Hindlimb muscle (tissue), 1 donor: ENCODE measurements at regions not wholly inside any gene's neighbourhood (a gene's known extent, or its start where the extent isn't known, plus 50 kb on each side); places are given as distances from the start of the nearest gene placed in this dataset.

Experiments used
- DNase-seq: peaks from one replicate; pipeline ENCODE4 v3.0.0-alpha.2; 2013

DNA sequence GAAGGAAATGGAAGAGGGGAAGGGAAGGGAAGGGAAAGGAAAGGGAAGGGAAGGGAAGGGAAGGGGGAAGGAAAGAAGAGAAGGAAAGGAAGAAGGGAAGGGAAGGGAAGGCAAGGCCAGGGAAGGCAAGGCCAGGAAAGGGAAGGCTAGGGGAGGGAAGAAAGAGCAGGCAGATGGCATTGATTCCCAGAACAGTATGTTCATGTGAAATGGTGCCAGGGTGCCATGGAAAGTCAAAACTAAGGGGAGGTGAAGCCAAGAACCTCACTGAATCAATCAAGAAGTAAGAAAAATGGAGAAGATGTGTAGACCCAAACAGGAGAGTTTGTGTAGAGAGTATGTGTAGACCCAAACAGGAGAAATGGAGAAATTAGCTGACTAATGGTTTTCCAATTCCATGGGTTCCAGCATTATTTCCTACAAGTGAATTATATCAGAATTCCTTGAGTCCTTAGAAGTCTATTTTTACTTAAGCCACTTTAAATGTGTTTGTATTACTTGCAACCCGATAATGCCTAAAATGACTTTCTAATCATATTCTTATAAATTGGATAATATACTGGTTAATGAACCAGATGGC lies 367.6 kb downstream of the TXNL1 start:
- DNase-seq = no peak

DNA sequence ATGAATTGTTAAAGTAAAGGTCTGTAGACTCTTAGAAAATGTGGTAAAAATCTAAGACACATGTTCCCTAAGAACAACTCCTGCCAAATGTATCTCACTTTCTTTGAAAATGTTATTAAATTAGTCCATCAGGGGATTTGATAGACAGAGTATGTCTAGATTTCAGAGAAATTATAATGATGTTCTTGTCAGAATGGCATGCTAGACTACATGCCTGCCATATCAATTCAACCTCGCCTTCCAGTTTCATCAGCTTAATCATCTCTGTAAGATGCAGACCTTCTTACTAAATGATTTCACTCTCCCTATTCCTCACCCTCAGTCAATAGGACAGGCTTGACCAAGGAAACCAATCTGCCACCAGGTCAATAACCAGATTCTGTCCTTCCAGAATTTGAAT lies 368.4 kb downstream of the TXNL1 start:
- no peak for DNase-seq

DNA sequence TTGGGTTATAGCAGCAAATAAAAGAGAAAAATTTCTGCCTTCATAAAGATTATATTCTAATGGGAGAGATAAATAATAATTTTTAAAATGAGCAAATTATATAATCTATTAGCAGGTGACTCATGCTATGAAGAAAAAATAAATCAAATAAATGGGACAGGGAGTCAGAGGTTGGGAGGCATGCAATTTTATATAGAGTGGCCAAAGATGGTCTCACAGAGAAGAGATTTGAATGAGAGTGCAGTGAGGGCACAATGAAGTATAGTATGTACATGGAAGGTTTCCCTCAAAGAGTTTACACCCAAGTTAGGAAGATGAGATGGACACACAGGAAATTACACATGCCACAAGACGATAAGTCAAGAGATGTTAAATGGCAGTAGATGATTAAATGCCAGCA lies 369.4 kb downstream of the TXNL1 start:
- DNase-seq = no peak

DNA sequence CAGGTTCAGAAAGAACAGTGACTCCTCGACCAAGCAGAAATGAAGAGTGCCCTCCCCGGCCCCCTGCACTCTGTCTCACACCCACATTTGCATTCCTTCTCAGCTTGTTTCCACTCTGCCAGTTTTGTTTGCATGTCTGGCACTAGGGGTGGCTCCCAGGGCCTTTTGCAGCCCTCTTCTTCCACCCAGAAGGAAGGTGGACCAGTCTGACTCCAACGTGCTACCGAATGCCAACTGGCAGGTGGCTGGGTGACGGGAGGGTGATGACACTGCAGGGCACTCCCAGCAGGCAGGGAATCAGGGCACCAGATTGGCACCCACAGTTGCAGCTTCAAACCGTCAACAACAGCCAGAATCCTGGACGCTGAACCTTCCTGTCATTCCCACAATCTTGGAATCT lies 371.1 kb downstream of the TXNL1 start:
- DNase-seq = no peak

DNA sequence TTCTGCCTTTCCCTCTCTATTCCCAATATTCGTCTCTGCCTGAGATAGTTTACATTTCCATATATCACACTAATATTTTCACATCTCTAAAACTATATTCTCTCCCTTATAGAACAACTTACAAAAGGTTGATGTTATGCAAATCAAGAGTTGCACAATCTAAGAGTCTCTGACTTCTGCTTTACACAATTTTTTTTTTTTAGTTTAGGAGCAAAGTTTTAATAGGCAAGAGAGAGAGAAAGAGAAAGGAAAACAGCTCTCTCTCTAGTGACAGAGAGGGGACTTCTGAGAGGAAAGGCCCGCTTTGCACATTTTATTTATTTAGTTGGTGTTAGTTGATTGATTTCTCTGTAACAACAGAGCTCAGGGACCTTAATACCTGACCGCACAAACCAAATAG lies 380.2 kb downstream of the TXNL1 start:
- no peak for DNase-seq

DNA sequence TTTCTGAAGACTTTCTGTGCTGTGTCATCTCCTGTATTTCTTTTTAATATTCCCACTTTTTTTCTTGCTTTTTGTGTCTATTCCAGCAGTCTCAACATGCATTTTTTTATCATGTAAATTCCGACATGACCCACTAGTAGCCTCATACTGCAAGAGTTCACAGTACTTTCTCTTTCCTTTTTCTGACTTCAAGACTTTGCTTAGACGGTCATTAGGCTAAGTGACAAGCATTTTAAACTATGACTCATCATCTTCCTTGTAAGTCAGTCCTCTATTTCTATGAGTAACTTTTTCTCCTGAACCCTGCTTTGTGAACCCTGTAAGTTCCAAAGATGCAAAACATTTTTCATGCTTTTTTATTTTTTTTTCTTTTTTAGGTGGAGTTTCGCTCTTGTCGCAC lies 381.2 kb downstream of the TXNL1 start:
- DNase-seq = no peak

DNA sequence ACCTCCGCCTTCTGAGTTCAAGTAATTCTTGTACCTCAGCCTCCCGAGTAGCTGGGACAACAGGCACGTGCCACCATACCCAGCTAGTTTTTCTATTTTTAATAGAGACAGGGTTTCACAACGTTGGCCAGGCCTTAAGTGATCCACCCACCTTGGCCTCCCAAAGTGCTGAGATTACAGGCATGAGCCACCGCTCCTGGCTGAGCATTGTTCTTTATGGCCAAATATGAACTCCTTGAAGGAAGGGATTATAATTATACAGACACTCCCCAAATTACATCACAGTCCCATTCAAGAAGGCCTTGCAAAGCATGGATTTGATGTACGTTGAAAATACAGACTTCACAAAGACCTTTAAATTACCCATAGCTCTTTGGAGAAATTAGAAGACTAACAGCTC lies 381.7 kb downstream of the TXNL1 start:
- DNase-seq = no peak

DNA sequence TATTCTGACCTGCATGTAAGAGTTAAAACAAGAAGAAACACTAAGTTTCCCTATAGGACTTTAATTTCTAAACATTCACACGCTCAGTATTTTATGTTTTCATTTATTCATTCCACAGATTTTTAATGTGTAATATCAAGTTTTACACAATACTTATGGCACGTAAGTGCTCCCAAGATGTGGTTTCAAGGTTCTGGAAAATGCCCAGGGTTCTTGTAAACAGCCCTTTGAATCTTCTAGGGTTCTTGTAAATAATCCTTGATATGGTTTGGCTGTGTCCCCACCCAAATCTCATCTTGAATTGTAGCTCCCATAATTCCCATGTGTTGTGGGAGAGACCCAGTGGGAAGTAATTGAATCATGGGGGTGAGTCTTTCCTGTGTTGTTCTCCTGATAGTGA lies 383.0 kb downstream of the TXNL1 start:
- no peak for DNase-seq

DNA sequence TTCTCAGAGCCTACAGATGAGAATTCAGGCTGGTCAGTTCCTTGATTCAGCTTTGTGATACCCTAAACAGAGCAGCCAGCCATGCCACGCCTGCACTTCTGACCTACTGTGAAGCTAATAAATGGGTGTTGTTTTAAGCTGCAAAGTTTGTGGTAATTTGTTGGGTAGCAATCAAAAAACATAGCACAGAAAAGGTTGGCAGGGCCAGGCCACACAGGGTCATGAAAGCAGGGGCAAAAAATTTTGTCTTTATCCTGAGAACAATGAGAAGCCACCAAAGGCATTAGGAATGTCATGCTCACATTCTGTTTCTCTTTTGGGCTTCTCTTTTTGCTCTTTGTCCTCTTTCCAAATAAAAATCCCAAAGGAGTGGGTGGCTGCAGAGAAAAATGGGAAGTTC lies 385.9 kb downstream of the TXNL1 start:
- DNase-seq = no peak

DNA sequence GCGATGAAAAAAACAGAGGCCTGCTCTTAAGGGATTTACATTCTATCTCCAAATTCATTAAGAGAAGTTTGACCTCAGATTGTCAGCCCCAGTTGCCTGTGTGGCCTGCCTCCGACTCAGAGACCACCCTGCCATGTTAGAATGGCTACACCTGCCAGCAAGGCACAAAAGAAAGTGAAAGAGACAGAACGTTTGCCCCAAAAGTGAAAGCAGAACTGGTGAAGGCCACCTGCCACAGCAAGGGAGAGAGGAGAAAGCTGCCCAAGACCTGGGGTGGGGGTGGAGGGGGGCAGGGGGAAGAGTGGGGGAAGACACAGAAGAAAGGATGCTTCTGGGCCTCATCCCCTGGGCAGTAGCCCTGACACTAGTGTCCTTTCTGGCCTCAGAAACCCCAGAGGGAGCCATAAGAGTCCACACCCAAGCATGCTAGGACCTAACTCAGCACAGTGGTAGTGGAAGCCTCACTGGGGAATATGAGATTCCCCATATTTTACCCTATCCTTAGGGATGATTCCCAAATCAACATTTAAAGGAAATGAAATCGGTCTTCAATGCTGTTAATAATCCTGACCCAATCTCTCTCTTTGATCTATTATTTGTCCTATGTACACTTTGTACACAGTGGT lies 389.7 kb downstream of the TXNL1 start:
- no peak for DNase-seq

DNA sequence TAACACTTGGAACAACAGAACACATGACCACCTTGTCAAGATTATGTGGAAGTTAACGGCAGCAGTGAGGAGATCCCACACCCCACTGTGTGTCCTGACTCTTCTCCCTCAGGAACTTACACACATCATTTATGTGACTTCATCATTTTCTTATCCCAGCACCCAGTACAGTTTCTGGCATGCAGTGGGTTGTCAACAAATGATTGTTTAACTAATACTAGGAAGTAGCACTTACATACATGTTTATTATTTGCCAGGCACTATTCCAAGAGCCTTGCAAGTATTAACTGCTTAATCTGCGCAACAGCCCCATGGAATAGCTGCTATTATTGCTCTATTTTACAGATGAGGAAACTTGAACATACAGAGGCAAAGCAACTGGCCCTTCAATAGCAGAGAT lies 391.5 kb downstream of the TXNL1 start:
- DNase-seq = no peak

DNA sequence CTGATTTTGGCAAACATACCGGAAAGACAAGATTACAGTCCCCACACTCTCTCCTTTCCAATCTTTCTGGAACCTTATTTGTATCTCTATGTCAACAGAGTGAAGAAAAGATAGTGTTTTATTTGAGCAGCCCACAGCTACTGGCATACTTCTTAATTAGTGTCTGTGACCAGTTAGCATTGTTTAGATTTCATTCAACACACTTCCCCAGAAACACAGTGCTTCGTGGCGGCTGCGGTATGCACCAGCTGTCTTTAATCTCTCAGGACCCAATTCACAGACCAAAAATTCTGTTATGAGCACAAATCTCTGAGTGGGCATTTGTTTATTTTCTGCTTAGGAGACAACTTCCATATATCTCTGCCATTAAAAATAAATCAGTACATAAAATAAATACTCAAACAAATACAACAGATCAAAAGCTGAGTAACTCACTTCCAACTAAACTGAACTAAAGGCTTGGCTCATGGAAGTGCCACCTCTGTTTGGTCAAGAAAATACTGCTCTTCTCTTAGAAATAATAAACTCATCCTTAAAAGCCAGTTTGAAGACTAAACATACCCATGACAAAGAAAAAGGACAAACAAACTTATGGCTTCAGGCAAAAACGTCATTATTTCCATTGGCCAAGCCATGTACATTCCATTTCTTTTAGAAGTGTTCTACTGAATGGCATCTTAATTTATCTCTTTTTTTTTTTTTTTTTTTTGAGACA lies 392.4 kb downstream of the TXNL1 start:
- DNase-seq = no peak

DNA sequence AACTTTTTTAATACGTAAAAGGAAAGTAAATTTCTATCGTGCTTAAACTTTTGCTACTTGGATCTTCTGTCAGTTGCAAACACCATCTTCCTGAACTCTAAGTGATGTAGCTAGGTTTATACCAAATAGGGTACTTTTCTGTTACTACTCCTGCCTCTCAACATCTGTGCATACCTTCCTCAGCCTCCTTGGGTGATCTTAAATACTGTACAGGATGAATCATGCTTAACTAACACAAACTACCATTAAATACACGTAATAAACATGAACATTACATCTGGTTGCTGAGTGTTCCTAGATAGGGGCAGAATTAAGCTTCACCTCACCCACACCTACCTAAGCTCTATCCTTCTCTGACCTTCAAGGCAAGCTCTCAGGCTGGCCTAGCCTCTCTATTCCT lies 398.0 kb downstream of the TXNL1 start:
- DNase-seq = no peak

DNA sequence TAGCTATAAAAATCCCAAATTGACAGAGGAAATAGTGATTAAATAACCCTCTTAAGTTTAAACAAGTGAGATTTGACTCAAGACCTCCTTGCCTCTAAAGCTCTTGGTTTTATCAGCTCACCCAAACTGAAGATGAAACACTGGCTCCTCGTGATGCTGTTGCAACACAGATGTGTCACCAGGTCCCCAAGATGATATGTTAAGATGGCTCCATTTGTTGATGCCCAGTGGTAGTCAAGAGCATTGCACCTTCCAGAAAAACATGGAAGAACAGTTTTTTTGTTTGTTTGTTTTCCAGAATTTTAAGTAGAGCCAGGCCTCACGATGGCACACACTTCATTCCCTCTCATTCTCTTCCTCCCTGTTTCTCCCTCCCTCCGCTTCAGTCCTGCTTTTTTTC lies 399.8 kb downstream of the TXNL1 start:
- DNase-seq = no peak

DNA sequence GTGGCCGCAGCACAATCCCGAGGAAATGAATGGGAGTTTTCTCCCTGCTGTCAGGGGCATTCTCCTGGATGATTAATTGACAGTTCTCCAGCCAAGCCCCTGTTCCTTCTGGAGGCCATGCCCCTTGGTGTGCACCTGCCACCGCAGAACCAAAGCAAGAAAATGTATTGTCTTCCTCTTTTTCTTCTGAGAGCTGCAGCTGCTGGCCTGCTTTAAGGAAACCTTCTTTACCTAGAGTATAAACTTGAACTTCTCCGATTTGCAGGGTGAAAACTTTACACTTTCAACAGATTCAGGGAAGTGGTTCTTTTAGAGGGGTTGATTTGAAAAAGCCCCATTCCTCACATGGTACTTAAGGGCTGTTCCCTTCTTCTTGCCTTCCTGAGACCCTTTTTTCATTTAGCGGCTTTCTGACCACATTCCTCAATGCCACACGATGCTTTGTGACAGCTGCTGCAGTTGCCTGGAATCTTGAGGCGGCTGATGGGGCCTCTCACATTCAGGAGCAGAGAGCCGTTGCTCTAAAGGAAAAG lies 402.8 kb downstream of the TXNL1 start:
- no peak for DNase-seq

DNA sequence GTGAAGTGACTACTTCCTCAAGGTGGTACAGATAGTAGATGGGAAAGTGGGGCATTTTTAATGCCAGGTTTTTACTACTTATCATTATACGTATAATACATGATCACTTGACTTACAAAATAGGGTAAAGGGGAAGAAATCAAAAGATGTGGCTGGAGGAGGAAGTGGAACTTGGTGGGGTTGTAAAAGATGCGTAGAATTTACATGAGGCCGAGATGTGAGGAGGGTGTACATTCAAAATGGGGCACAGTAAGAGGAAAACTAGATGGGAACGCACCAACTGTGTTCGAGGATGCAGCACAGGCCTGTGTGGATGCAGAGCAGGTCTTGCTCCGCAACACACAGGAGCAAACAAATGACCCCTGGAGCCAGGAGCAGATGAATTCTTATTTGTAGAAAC lies 403.3 kb downstream of the TXNL1 start:
- no peak for DNase-seq

DNA sequence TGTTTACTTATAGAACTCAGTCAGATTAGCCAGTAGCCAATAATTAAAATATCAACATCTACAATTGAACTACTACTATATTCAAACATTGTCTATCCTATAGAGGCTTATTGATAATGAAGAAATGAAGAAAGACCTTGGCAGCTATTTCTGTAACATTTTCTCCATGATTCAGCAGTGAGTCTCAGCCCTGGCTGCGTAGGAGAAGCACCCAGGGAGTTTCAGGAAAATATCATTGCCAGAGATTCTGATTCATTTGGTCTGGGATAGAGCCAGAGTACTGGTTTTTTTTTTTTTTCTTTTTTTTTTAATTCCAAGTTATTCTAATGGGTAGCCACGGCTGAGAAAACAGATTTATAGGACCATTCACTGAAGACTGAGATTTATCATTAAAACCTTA lies 404.8 kb downstream of the TXNL1 start:
- peak; percentile 25 for DNase-seq

DNA sequence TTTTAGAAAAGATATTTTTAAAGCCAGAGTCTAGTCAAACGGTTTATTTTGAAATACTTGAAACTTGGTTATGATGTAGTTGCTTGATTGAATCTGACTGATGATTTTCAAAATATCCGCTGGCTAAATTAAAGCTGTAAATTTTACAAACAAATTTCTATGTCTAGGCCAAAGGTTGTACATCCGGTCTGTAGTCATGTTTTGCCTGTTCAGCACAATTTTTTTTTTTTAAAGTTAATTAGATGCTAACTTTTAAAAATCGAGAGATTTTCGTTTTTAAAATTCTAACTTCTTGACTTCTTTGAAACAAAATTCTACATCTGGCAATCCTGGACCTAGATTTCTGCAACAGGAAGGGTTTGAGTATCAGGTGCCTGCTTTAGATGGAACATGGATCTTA lies 412.4 kb downstream of the TXNL1 start:
- no peak for DNase-seq

DNA sequence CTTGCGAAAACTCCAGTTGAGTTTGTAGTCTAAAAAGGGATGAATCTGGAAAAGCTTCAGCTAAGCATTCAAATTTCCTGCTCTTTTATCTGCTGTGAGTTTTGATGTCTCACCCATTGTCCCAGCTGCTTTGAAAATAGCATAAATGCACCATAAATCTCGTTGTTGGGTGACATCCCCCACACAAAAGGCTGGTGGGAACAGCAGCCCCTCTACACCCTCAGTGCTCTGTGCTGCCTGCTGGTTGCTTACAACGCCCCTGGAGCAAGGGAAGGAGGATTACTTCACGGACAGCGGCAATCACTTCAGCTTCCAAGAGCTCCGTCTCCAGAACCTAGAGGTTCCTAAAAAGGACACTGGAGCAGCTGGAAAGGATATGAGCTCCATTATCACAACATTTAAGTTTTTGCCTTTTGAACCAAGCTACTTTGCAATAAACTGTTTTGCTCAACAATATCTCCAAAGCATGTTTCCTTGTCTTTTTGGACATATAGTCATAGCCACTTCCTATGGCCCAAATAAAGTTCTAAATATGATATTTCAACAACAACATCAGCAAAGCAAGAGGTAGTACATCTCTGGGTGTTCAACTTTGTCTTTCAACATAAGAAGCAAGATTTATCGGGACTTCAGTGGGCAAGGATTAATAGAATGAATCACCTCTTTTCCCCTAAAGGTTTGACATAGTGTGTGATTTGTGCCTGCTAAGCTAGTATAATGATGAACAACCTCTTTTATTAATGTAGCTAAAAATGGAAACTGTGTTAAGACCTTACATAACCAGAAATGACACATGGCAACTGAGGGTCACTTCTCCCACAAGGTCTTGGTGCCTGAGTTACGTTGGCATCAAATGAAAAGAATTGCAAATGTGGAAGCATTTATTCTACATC lies 413.5 kb downstream of the TXNL1 start:
- no peak for DNase-seq

DNA sequence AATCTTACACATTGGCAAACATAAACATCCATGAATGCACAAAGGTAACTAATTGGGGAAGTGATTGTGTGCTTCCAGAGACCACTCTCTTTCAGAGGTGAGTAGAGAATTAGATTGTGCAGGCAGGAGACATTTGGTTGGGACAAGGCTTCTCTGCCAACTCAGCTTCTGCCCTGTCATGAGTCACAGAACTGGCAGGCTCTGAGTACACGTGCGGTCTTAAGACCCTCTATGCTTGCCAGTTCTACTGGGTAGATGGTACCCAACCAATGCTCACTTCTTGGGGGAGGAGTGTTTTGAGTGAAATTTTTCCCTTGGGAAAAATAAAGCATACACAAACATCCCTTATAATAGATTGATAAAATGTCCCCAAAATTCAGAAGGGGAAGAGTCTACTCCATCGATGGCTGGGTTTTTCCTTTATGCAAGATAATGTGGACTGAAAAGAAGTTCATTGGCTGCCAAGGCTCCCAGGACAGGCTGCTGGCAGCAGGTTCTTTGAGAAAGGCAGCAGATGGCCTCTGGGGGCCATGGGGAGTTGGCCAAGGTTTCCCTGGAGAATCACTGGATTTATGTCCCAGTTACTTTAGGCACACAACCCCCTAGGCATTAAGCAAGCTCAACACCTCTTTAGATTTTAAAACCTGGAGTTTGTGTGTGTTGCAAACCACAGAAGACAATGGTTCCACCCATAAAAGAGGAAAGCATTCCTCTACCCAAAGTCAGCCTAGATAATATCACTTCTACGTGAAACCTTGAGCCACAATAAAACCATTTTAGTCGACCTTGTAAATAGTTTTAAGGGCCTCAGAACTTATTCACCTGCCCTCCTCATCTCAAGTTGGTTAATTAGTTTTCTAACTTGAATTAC lies 417.0 kb downstream of the TXNL1 start:
- no peak for DNase-seq

DNA sequence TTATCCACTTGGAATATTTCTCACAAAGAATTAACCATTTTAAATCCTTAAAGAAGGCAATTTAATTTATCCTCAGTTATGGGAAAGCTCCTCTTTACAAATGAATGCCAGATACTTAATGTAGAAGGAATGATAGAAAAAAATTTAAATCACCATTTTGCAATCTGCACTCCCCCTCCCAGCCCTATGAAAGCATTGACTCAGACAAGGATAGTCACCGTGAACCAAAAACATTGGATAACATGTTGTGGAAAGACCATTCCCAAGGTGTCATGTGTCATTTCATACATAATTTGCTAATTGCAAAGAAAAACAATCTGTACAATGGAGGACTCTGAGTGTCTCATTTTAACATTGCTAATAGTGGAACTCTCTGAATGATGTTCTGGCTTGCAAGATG lies 421.0 kb downstream of the TXNL1 start:
- DNase-seq = no peak

DNA sequence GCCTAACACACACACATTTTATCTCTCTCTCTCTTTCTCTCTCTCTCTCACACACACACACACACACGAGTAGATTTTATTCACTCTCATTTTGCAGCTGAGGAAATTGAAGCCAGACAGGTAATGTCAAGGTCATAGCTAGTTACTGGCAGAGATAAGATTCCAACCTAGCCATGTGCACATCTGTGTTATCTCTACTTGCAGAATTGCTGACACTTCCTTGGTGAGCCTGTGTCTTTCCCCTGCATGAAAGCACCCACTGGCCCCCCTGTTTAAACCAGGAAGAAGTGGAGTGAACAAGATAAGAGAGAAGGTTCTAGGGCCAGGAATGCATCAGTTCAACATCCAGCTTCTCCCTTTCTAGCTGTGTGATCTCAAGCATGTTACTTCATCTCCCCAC lies 423.7 kb downstream of the TXNL1 start:
- DNase-seq = no peak
